ENCODE measurements at regions not wholly inside any gene's neighbourhood (a gene's known extent, or its start where the extent isn't known, plus 50 kb on each side); places are given as distances from the start of the nearest gene placed in this dataset.

DNA sequence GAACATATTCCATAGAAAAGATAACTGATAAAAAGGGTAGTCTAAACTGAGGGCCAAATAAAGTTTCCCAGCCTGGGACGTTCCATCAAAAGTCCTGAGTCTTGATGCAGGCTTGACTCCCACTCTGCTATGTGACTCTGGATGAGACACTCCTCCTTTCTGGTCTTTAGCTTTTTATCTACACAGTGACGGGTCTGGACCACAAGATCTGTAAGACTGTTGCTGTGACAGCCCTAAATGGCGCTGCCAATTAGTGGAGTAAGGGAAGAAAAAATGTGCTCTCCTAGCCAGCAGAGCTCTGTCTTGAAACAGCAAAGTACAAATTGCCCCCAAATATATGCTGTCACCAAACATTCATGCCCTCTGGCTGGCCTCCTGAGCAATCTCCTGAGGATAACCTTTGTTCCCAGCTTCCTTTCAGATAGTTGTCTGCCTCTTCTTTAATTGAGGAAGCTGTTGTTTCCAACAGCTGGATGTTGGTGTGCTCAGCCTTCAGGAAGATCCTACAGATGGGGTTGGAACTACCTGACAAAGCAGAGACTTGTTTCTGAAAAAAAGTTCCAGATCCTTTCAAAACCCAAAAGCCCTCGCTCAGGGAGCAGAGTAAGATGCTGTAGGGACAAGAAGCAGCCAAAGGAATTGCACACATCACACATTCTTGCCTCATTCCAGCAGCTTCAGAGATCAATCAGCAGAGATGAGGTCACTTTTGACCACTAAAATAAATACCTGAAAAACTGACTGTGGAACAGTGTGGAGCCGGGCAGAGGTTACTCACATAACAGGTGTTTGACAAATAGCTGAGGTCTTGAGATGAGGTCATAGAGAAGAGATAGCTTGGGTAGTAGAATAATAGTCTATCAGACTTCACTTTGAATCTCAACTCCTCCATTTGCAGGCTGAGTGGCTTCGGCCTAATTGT, 383.4 kb upstream of the FGF13 start:
- Histone ChIP-seq H3K9me3 (no peaks in the 10 kb centered on the region), H3K27ac (no peak overlapping the region), H3K4me1 (no peaks in the 10 kb centered on the region), H3K4me3 (no peak overlapping the region), H3K27me3 (no peaks in the 10 kb centered on the region), H3K36me3 (no peaks in the 10 kb centered on the region)
- TF ChIP-seq, protein P1, sequence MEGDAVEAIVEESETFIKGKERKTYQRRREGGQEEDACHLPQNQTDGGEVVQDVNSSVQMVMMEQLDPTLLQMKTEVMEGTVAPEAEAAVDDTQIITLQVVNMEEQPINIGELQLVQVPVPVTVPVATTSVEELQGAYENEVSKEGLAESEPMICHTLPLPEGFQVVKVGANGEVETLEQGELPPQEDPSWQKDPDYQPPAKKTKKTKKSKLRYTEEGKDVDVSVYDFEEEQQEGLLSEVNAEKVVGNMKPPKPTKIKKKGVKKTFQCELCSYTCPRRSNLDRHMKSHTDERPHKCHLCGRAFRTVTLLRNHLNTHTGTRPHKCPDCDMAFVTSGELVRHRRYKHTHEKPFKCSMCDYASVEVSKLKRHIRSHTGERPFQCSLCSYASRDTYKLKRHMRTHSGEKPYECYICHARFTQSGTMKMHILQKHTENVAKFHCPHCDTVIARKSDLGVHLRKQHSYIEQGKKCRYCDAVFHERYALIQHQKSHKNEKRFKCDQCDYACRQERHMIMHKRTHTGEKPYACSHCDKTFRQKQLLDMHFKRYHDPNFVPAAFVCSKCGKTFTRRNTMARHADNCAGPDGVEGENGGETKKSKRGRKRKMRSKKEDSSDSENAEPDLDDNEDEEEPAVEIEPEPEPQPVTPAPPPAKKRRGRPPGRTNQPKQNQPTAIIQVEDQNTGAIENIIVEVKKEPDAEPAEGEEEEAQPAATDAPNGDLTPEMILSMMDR (IDR thresholded peaks at IDR 0.05): no peak
- DNase-seq (ENCODE audit: low spot score in 2 of 2): no peak
- intact Hi-C loops (cut with DNase I): no loop called here

DNA sequence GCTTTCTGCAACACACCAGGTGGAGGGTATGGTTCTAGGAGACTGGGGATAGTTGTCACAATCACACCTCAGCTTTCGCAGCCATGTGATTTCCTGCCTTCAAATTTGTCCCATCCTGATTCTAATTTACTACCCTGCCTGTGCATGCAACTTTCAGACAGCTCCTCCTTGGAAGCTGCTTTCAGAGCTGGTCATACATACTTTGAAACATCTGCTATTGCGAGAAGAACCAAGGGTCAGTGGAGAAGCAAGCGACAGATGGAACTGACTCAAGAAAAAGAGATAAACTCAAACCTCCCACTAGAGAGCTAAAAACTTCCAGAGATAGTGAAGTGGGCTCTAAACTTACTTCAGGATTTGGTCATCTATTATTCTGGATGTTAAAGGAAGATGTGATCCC, 381.7 kb upstream of the FGF13 start:
- no peaks in the 10 kb centered on the region for H3K4me1 ChIP-seq
- no peak for DNase-seq (ENCODE audit: low spot score in 2 of 2)
- no peaks in the 10 kb centered on the region for H3K9me3 ChIP-seq
- TF ChIP-seq, protein P1 (IDR thresholded peaks at IDR 0.05): no peak
- H3K36me3 ChIP-seq: no peaks in the 10 kb centered on the region
- H3K27me3 ChIP-seq: no peaks in the 10 kb centered on the region
- H3K27ac ChIP-seq: no peak overlapping the region
- intact Hi-C loops (cut with DNase I): no loop called here
- no peak overlapping the region for H3K4me3 ChIP-seq

DNA sequence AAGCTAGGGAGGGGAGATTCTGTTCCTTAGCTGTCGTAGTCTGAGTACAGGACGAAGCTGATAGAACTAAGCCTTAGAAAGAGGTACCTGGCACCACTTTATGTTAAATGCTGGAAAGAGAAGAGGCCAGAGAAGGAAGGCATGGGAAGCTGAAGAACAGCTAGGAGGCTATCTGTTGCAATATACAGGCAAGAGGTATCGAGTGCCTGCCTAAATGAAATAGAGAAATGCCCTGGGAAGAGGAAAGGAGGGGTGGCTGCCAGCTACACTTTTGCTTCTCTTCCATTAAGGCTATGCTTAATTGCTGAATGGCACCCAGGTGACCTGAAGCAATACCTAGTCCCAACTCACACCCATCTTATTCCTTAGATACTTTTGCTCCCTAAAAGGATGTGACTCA, 380.4 kb upstream of the FGF13 start:
- H3K27me3 ChIP-seq: no peaks in the 10 kb centered on the region
- no peak overlapping the region for H3K27ac ChIP-seq
- intact Hi-C loops (cut with DNase I): no loop called here
- H3K4me3 ChIP-seq: no peak overlapping the region
- H3K4me1 ChIP-seq: no peaks in the 10 kb centered on the region
- H3K9me3 ChIP-seq: no peaks in the 10 kb centered on the region
- H3K36me3 ChIP-seq: no peaks in the 10 kb centered on the region
- TF ChIP-seq, protein P1 (IDR thresholded peaks at IDR 0.05): no peak
- DNase-seq (ENCODE audit: low spot score in 2 of 2): no peak

DNA sequence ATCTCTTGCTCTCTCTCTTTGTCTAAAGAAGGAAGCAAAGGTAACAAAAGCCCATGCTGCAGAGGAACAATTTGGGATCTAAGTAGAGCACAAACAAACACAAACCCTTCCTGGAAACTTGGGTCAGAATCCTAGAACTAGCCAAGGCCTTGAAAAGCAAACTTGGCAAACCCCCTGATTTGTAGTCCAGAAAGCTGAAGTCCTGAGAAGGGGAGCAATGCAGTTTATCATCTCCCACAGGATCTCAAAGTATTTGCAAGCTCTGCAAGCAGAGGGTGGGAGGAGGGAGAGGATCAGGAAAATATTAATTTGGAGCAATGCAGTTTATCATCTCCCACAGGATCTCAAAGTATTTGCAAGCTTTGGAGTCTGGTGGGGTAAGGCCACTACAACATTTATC, 379.5 kb upstream of the FGF13 start:
- no peaks in the 10 kb centered on the region for H3K36me3 ChIP-seq
- TF ChIP-seq, protein P1 (IDR thresholded peaks at IDR 0.05): no peak
- no peak for DNase-seq (ENCODE audit: low spot score in 2 of 2)
- no peak overlapping the region for H3K4me3 ChIP-seq
- H3K9me3 ChIP-seq: no peaks in the 10 kb centered on the region
- no peaks in the 10 kb centered on the region for H3K27me3 ChIP-seq
- no peak overlapping the region for H3K27ac ChIP-seq
- intact Hi-C loops (cut with DNase I): no loop called here
- H3K4me1 ChIP-seq: no peaks in the 10 kb centered on the region

DNA sequence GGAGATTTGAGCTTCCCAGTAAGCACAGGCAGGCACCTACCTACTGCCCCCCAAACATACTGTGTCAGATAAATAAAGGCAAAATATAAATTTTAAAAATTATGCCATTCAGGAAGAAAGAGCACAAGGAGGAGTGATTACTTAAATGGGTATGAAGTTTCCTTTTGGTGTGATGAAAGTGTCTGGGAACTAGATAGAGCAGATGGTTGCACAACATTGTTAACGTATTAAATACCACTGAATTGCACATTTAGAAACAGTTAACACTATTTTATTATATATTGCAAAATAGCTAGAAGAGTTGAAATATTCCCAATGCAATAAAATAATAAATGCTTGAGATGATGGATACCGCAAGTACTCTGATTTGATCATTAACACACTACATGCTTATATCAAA, 374.7 kb upstream of the FGF13 start:
- intact Hi-C loops (cut with DNase I): no loop called here
- TF ChIP-seq, protein P1 (IDR thresholded peaks at IDR 0.05): no peak
- no peak overlapping the region for H3K4me3 ChIP-seq

More for the DNA sequence above, 374.7 kb upstream of the FGF13 start:
- H3K27ac ChIP-seq: no peak overlapping the region
- no peaks in the 10 kb centered on the region for H3K27me3 ChIP-seq
- no peak for DNase-seq (ENCODE audit: low spot score in 2 of 2)
- H3K9me3 ChIP-seq: no peaks in the 10 kb centered on the region
- H3K4me1 ChIP-seq: no peaks in the 10 kb centered on the region
- no peaks in the 10 kb centered on the region for H3K36me3 ChIP-seq
